ENCODE measurements at regions not wholly inside any gene's neighbourhood (a gene's known extent, or its start where the extent isn't known, plus 50 kb on each side); places are given as distances from the start of the nearest gene placed in this dataset.
"Not testable (repeated sequence)": the region's sequence is repeated elsewhere in the genome, so short reads cannot be mapped to it uniquely, and the experiment has no call there.

DNA sequence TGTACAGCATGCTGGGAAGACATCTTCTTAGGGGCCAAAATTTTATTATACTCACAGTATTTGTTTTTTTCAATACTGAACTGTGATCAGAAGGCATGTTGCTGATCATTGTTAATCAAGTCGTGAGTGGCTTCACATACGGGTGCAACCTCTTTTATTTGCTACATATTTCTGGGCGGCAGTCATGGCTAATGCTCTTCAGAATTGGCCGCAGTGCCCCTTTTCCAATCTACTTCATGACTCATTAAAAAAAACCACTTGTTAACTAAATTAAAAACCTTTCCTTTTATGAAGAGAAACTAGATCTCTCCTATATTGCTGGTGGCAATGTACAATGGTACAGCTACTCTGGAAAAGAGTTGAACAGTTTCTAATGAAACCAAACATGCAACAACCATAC is 101.5 kb upstream of the C1GALT1C1 start:
- no peaks in the 10 kb centered on the region for H3K9me2 ChIP-seq (replicated peaks; ENCODE audit: insufficient read depth)

DNA sequence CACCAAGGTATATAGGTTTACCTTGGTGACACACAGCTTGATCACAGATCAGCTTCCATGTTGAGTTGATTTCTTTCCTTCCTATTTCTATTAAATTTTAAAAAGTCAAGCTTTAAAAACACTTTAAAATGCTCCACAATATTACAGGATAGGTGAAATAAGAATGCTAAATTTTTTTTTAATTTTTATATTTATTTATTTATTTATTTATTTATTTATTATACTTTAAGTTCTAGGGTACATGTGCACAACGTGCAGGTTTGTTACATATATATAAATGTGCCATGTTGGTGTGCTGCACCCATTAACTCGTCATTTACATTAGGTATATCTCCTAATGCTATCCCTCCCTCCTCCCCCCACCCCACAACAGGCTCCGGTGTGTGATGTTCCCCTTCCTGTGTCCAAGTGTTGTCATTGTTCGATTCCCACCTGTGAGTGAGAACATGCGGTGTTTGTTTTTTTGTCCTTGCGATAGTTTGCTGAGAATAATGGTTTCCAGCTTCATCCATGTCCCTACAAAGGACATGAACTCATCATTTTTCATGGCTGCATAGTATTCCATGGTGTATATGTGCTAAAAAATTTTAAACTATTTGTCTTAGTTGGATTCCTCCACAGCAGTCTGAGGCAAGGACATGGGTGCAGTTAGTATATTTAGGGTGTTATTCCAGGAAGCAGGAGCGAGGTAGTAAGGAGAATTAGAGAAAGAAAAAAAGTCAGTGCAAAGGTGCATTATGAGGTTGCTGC is 99.8 kb upstream of the C1GALT1C1 start:
- not testable (repeated sequence) for H4K20me1 ChIP-seq (ENCODE audit: insufficient read depth, poor library complexity, severe bottlenecking); H3K4me3 ChIP-seq; H3K36me3 ChIP-seq (replicated peaks; ENCODE audit: insufficient read depth, low read depth); H3K9me3 ChIP-seq (ENCODE audit: low read depth); H2AFZ ChIP-seq; H3K4me1 ChIP-seq (ENCODE audit: insufficient read depth); DNase-seq (ENCODE audit: low spot score); H3K27me3 ChIP-seq; H3K4me2 ChIP-seq; H3K9me2 ChIP-seq (replicated peaks; ENCODE audit: insufficient read depth); H3K79me2 ChIP-seq; H3K27ac ChIP-seq
- WGBS (ENCODE audit: low lambda C conversion rate, missing lambda C conversion rate), result 79% methylated on average over 7 of the region's 7 CpGs

More for the DNA sequence above, 101.5 kb upstream of the C1GALT1C1 start:
- Histone ChIP-seq H3K4me2 (no peak overlapping the region), H3K4me1 (ENCODE audit: insufficient read depth) (no peaks in the 10 kb centered on the region), H3K79me2 (no peaks in the 10 kb centered on the region), H4K20me1 (ENCODE audit: insufficient read depth, poor library complexity, severe bottlenecking) (no peaks in the 10 kb centered on the region), H3K9me3 (ENCODE audit: low read depth) (no peaks in the 10 kb centered on the region), H3K36me3 (replicated peaks; ENCODE audit: insufficient read depth, low read depth) (no peaks in the 10 kb centered on the region), H3K4me3 (no peak overlapping the region), H3K27me3 (no peaks in the 10 kb centered on the region), H2AFZ (no peak overlapping the region), H3K27ac (no peak overlapping the region)
- TF ChIP-seq EZH2 (IDR thresholded peaks at IDR 0.05; ENCODE audit: borderline replicate concordance) (no peak), EZH2phosphoT487 (IDR thresholded peaks at IDR 0.05; ENCODE audit: low read depth, severe bottlenecking, unreplicated experiment) (no peak)
- TF ChIP-seq, protein P1, sequence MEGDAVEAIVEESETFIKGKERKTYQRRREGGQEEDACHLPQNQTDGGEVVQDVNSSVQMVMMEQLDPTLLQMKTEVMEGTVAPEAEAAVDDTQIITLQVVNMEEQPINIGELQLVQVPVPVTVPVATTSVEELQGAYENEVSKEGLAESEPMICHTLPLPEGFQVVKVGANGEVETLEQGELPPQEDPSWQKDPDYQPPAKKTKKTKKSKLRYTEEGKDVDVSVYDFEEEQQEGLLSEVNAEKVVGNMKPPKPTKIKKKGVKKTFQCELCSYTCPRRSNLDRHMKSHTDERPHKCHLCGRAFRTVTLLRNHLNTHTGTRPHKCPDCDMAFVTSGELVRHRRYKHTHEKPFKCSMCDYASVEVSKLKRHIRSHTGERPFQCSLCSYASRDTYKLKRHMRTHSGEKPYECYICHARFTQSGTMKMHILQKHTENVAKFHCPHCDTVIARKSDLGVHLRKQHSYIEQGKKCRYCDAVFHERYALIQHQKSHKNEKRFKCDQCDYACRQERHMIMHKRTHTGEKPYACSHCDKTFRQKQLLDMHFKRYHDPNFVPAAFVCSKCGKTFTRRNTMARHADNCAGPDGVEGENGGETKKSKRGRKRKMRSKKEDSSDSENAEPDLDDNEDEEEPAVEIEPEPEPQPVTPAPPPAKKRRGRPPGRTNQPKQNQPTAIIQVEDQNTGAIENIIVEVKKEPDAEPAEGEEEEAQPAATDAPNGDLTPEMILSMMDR (IDR thresholded peaks at IDR 0.05; ENCODE audit: poor library complexity), result no peak
- DNase-seq (ENCODE audit: low spot score), result no peak
- WGBS (ENCODE audit: low lambda C conversion rate, missing lambda C conversion rate), result 58% methylated on average over 4 of the region's 4 CpGs

DNA sequence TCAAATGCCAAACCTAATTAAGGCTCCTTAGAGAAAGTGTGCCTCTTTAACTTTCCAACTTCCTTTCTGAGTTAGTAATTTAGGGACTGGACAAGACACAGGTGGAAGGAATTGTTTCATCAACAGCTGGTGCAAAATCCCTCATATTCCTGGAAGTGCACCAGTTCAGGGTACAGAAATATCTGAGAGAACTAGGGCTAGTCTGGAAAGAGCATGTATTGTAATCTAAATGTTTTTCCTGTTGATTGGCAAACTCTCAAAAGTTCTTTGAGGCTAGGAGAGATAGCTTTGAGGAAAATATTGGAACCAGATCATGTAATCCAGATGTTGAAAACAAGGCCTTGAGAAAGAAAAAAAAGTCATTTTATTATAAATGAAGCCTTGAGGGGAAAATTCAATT is 98.1 kb upstream of the C1GALT1C1 start:
- Histone ChIP-seq H3K9me2 (replicated peaks; ENCODE audit: insufficient read depth) (no peaks in the 10 kb centered on the region), H3K4me1 (ENCODE audit: insufficient read depth) (no peaks in the 10 kb centered on the region), H2AFZ (no peak overlapping the region), H3K79me2 (no peaks in the 10 kb centered on the region), H3K9me3 (ENCODE audit: low read depth) (no peaks in the 10 kb centered on the region), H3K27ac (no peak overlapping the region), H3K4me2 (no peak overlapping the region), H4K20me1 (ENCODE audit: insufficient read depth, poor library complexity, severe bottlenecking) (no peaks in the 10 kb centered on the region), H3K27me3 (no peaks in the 10 kb centered on the region), H3K4me3 (no peak overlapping the region), H3K36me3 (replicated peaks; ENCODE audit: insufficient read depth, low read depth) (no peaks in the 10 kb centered on the region)
- no peak for DNase-seq (ENCODE audit: low spot score)
- TF ChIP-seq, protein P1 (IDR thresholded peaks at IDR 0.05; ENCODE audit: poor library complexity), result no peak
- TF ChIP-seq EZH2phosphoT487 (IDR thresholded peaks at IDR 0.05; ENCODE audit: low read depth, severe bottlenecking, unreplicated experiment), result no peak
- TF ChIP-seq EZH2 (IDR thresholded peaks at IDR 0.05; ENCODE audit: borderline replicate concordance), result no peak

DNA sequence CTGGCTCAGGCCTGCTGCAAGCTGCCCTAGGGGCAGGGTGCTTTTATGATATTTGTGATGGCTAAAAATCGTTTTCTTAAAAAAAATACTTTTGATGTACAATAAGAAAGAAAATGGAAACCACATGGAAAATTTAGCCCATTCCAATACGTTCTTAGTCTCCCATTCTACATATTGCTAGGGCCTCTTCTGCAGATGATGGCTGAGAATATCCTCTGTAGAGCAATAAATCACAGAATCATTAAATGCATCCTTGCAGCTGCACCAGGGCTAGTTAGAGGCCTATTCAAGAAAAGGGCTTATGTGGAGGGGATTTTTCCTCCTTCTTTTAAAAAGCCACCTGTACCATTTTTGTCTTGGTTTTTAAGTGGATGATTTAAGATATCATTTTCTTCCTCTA is 97.6 kb upstream of the C1GALT1C1 start:
- Histone ChIP-seq H3K9me2 (replicated peaks; ENCODE audit: insufficient read depth) (no peaks in the 10 kb centered on the region), H3K4me1 (ENCODE audit: insufficient read depth) (no peaks in the 10 kb centered on the region), H3K4me3 (no peak overlapping the region), H3K9me3 (ENCODE audit: low read depth) (no peaks in the 10 kb centered on the region), H2AFZ (no peak overlapping the region), H3K36me3 (replicated peaks; ENCODE audit: insufficient read depth, low read depth) (no peaks in the 10 kb centered on the region), H3K27me3 (no peaks in the 10 kb centered on the region), H3K4me2 (no peak overlapping the region), H3K79me2 (no peaks in the 10 kb centered on the region), H4K20me1 (ENCODE audit: insufficient read depth, poor library complexity, severe bottlenecking) (no peaks in the 10 kb centered on the region), H3K27ac (no peak overlapping the region)
- TF ChIP-seq EZH2phosphoT487 (IDR thresholded peaks at IDR 0.05; ENCODE audit: low read depth, severe bottlenecking, unreplicated experiment) (no peak), EZH2 (IDR thresholded peaks at IDR 0.05; ENCODE audit: borderline replicate concordance) (no peak)
- TF ChIP-seq, protein P1 (IDR thresholded peaks at IDR 0.05; ENCODE audit: poor library complexity), result no peak
- DNase-seq (ENCODE audit: low spot score), result no peak
- WGBS (ENCODE audit: low lambda C conversion rate, missing lambda C conversion rate), result 52% methylated on average over 2 of the region's 2 CpGs
